NB4 (cell line): ENCODE measurements at regions not wholly inside any gene's neighbourhood (a gene's known extent, or its start where the extent isn't known, plus 50 kb on each side); places are given as distances from the start of the nearest gene placed in this dataset.
"Not testable (repeated sequence)": the region's sequence is repeated elsewhere in the genome, so short reads cannot be mapped to it uniquely, and the experiment has no call there.

Experiments
- DNase-seq: peaks from one replicate; pipeline ENCODE4 v3.0.0; 2010; ENCODE audit warnings: low read depth
- H3K4me3 ChIP-seq: one replicate; pipeline ENCODE4 v1.5.1; 2011; ENCODE audit warnings: mild to moderate bottlenecking, low read depth, low read length, moderate library complexity
- MYC ChIP-seq: IDR thresholded peaks from 2 replicates; pipeline ENCODE4 v1.6.1; 2011; ENCODE audit warnings: low read depth, low read length
- POLR2A ChIP-seq: IDR thresholded peaks from 2 replicates; pipeline ENCODE4 v1.6.1; 2011; ENCODE audit warnings: mild to moderate bottlenecking; ENCODE audit not compliant: insufficient read length; ENCODE audit errors: extremely low read depth
- TF ChIP-seq, protein P1 (sequence below): IDR thresholded peaks from one replicate; pipeline ENCODE4 v1.5.1; 2012; ENCODE audit warnings: low read depth, low read length
- TF ChIP-seq, protein P2 (sequence below): IDR thresholded peaks from 2 replicates; pipeline ENCODE4 v1.6.1; 2011; ENCODE audit warnings: low read depth, low read length

GRCh38 chr7:153066711-153067110 is 307.2 kb downstream of the ACTR3B start:
- H3K4me3 ChIP-seq = no peak overlapping the region
- TF ChIP-seq, protein P1, sequence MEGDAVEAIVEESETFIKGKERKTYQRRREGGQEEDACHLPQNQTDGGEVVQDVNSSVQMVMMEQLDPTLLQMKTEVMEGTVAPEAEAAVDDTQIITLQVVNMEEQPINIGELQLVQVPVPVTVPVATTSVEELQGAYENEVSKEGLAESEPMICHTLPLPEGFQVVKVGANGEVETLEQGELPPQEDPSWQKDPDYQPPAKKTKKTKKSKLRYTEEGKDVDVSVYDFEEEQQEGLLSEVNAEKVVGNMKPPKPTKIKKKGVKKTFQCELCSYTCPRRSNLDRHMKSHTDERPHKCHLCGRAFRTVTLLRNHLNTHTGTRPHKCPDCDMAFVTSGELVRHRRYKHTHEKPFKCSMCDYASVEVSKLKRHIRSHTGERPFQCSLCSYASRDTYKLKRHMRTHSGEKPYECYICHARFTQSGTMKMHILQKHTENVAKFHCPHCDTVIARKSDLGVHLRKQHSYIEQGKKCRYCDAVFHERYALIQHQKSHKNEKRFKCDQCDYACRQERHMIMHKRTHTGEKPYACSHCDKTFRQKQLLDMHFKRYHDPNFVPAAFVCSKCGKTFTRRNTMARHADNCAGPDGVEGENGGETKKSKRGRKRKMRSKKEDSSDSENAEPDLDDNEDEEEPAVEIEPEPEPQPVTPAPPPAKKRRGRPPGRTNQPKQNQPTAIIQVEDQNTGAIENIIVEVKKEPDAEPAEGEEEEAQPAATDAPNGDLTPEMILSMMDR = no peak
- TF ChIP-seq, protein P2, sequence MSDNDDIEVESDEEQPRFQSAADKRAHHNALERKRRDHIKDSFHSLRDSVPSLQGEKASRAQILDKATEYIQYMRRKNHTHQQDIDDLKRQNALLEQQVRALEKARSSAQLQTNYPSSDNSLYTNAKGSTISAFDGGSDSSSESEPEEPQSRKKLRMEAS = no peak
- TF ChIP-seq MYC (no peak), POLR2A (no peak)
- DNase-seq = no peak

DNA sequence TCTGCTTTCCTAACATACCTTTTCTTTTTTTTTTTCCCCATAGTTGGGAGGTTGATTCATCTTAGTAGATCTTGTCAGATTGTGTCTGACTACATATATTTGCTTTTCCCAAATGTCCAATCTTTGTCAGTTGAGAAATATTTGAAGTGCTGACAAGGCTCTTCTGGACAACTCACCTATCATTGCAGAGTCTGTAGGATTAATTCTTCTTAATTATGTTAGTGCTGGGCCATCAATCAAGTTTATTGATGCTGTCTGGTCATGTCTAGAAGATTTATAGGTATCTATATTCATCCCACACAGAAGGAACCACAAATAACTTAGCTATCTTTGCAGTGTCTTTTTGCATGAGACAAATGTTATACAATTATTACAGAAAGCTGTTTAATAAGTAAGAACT is 310.6 kb downstream of the ACTR3B start:
- no peak overlapping the region for H3K4me3 ChIP-seq
- no peak for DNase-seq
- TF ChIP-seq, protein P2 = no peak
- TF ChIP-seq, protein P1 = no peak

- DNase-seq = no peak
- H3K4me3 ChIP-seq = no peak overlapping the region
- TF ChIP-seq, protein P2 = no peak
- TF ChIP-seq, protein P1 = no peak
- TF ChIP-seq POLR2A (no peak), MYC (no peak)
Measured at GRCh38 chr7:153072806-153073205, 313.3 kb downstream of the ACTR3B start.

DNA sequence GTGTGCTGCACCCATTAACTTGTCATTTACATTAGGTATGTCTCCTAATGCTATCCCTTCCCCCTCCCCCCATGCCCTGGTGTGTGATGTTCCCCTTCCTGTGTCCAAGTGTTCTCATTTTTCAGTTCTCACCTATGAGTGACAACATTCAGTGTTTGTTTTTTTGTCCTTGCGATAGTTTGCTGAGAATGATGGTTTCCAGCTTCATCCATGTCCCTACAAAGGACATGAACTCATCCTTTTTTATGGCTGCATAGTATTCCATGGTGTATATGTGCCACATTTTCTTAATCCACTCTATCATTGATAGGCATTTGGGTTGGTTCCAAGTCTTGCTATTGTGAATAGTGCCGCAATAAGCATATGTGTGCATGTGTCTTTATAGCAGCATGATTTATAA is 316.7 kb downstream of the ACTR3B start:
- H3K4me3 ChIP-seq, DNase-seq: not testable (repeated sequence)

GRCh38 chr7:153081496-153081895 is 321.9 kb downstream of the ACTR3B start:
- TF ChIP-seq MYC (no peak), POLR2A (no peak)
- TF ChIP-seq, protein P1 = no peak
- TF ChIP-seq, protein P2 = no peak
- no peak for DNase-seq
- H3K4me3 ChIP-seq = no peak overlapping the region

GRCh38 chr7:153084278-153084677 is 324.7 kb downstream of the ACTR3B start:
- H3K4me3 ChIP-seq = no peak overlapping the region
- TF ChIP-seq POLR2A = no peak
- TF ChIP-seq, protein P2 = no peak
- TF ChIP-seq, protein P1 = no peak
- TF ChIP-seq MYC = no peak
- DNase-seq = no peak
